ENCODE measurements at regions not wholly inside any gene's neighbourhood (a gene's known extent, or its start where the extent isn't known, plus 50 kb on each side); places are given as distances from the start of the nearest gene placed in this dataset.
"Not testable (repeated sequence)": the region's sequence is repeated elsewhere in the genome, so short reads cannot be mapped to it uniquely, and the experiment has no call there.

- H3K27ac ChIP-seq, result no peak overlapping the region
- no peaks in the 10 kb centered on the region for H3K27me3 ChIP-seq
- TF ChIP-seq POLR2A (IDR thresholded peaks at IDR 0.05), result no peak
- TF ChIP-seq EP300 (IDR thresholded peaks at IDR 0.05), result no peak
- no peak for TF ChIP-seq CTCF (IDR thresholded peaks at IDR 0.05)
- H3K9me3 ChIP-seq, result peaks cover 0 to 3% of the 10 kb centered on the region in 2 donors
- H3K36me3 ChIP-seq, result no peaks in the 10 kb centered on the region
- H3K4me3 ChIP-seq, result no peak overlapping the region
- no peak for DNase-seq
- intact Hi-C loops (cut with DNase I), result no loop called here
- H3K4me1 ChIP-seq (ENCODE audit: insufficient read depth), result no peaks in the 10 kb centered on the region
These were observed 81.5 kb upstream of the PTPN13 start for GRCh38 chr4:86512631-86513030.

GRCh38 chr4:86515963-86516362 is 78.2 kb upstream of the PTPN13 start:
- WGBS, 3 donors, result 86 to 90% (median 90%) methylated on average over 1 of the region's 1 CpG
- DNase-seq; H3K9me3 ChIP-seq; H3K27me3 ChIP-seq; H3K36me3 ChIP-seq; H3K4me1 ChIP-seq (ENCODE audit: insufficient read depth); intact Hi-C loops (cut with DNase I); H3K4me3 ChIP-seq; H3K27ac ChIP-seq: not testable (repeated sequence)

- Histone ChIP-seq H3K27ac (no peak overlapping the region), H3K9me3 (peaks cover 0 to 3% of the 10 kb centered on the region in 2 donors), H3K27me3 (no peaks in the 10 kb centered on the region), H3K36me3 (no peaks in the 10 kb centered on the region), H3K4me3 (no peak overlapping the region), H3K4me1 (ENCODE audit: insufficient read depth) (no peaks in the 10 kb centered on the region)
- WGBS, 3 donors, result 91 to 95% (median 93%) methylated on average over 3 of the region's 3 CpGs
- TF ChIP-seq EP300 (IDR thresholded peaks at IDR 0.05) (no peak), CTCF (IDR thresholded peaks at IDR 0.05) (no peak), POLR2A (IDR thresholded peaks at IDR 0.05) (no peak)
- DNase-seq, result no peak
- intact Hi-C loops (cut with DNase I), result no loop called here
These were observed 72.6 kb upstream of the PTPN13 start for GRCh38 chr4:86521373-86521969.

GRCh38 chr4:86522349-86522748 is 71.8 kb upstream of the PTPN13 start:
- Histone ChIP-seq H3K9me3 (peaks cover 0 to 3% of the 10 kb centered on the region in 2 donors), H3K27ac (no peak overlapping the region), H3K4me3 (no peak overlapping the region), H3K27me3 (no peaks in the 10 kb centered on the region), H3K36me3 (no peaks in the 10 kb centered on the region), H3K4me1 (ENCODE audit: insufficient read depth) (no peaks in the 10 kb centered on the region)
- WGBS, 3 donors, result 71 to 74% (median 71%) methylated on average over 4 of the region's 4 CpGs
- TF ChIP-seq CTCF (IDR thresholded peaks at IDR 0.05), result no peak
- no peak for TF ChIP-seq POLR2A (IDR thresholded peaks at IDR 0.05)
- no peak for TF ChIP-seq EP300 (IDR thresholded peaks at IDR 0.05)
- intact Hi-C loops (cut with DNase I), result no loop called here
- no peak for DNase-seq

GRCh38 chr4:86523333-86523732 is 70.8 kb upstream of the PTPN13 start:
- TF ChIP-seq EP300 (IDR thresholded peaks at IDR 0.05) (no peak), POLR2A (IDR thresholded peaks at IDR 0.05) (no peak), CTCF (IDR thresholded peaks at IDR 0.05) (no peak)
- Histone ChIP-seq H3K36me3 (no peaks in the 10 kb centered on the region), H3K27ac (no peak overlapping the region), H3K9me3 (no peaks in the 10 kb centered on the region), H3K4me3 (no peak overlapping the region), H3K4me1 (ENCODE audit: insufficient read depth) (no peaks in the 10 kb centered on the region), H3K27me3 (no peaks in the 10 kb centered on the region)
- intact Hi-C loops (cut with DNase I), result no loop called here
- DNase-seq, result no peak
- 81 to 85% (median 83%) methylated on average over 2 of the region's 2 CpGs for WGBS, 3 donors

GRCh38 chr4:86527713-86528112 is 66.4 kb upstream of the PTPN13 start:
- intact Hi-C loops (cut with DNase I); H3K9me3 ChIP-seq; H3K36me3 ChIP-seq; H3K27ac ChIP-seq; H3K4me3 ChIP-seq; DNase-seq; H3K27me3 ChIP-seq; H3K4me1 ChIP-seq (ENCODE audit: insufficient read depth): not testable (repeated sequence)
- 93 to 96% (median 95%) methylated on average over 4 of the region's 4 CpGs for WGBS, 3 donors
